Activated T-cell treated with anti-CD3 and anti-CD28 coated beads, Interleukin-2, amount 50 U/mL, for 4 hours (primary cell): ENCODE measurements at regions not wholly inside any gene's neighbourhood (a gene's known extent, or its start where the extent isn't known, plus 50 kb on each side); places are given as distances from the start of the nearest gene placed in this dataset.

Source experiments
- ATAC-seq, 2 donors: fragments of 200-7000 bp; cut with Tn5 transposase; one replicate each; pipeline ENCODE4 v1.10.0; 2021
- DNase-seq: peaks from one replicate; pipeline ENCODE4 v3.0.0-alpha.2; 2020
- H3K27me3 Mint-ChIP-seq: one replicate; pipeline ENCODE4 v1.8.0; 2021; ENCODE audit warnings: low read depth, mixed read lengths
- H3K36me3 Mint-ChIP-seq: one replicate; pipeline ENCODE4 v1.8.0; 2022; ENCODE audit warnings: mixed read lengths; ENCODE audit not compliant: insufficient read depth
- H3K4me1 Mint-ChIP-seq: one replicate; pipeline ENCODE4 v1.8.0; 2021; ENCODE audit warnings: low read depth, mixed read lengths
- H3K4me3 Mint-ChIP-seq: one replicate; pipeline ENCODE4 v1.8.0; 2021; ENCODE audit warnings: mild to moderate bottlenecking, moderate library complexity, mixed read lengths
- H3K9me3 Mint-ChIP-seq: one replicate; pipeline ENCODE4 v1.8.0; 2021; ENCODE audit warnings: mixed read lengths

- Mint-ChIP-seq H3K36me3 (no peaks in the 10 kb centered on the region), H3K4me1 (no peaks in the 10 kb centered on the region), H3K9me3 (no peaks in the 10 kb centered on the region), H3K27me3 (no peaks in the 10 kb centered on the region), H3K4me3 (no peak overlapping the region)
- DNase-seq (no peak), ATAC-seq (no peak)
Measured at GRCh38 chr9:107064378-107064777, 201.4 kb downstream of the ZNF462 start.

GRCh38 chr9:107065549-107065948, 202.6 kb downstream of the ZNF462 start:
- Mint-ChIP-seq H3K4me1 (no peaks in the 10 kb centered on the region), H3K9me3 (no peaks in the 10 kb centered on the region), H3K27me3 (no peaks in the 10 kb centered on the region), H3K4me3 (no peak overlapping the region), H3K36me3 (no peaks in the 10 kb centered on the region)
- ATAC-seq (no peak), DNase-seq (no peak)

- no peaks in the 10 kb centered on the region for H3K4me1 Mint-ChIP-seq
- no peak overlapping the region for H3K4me3 Mint-ChIP-seq
- H3K9me3 Mint-ChIP-seq = no peaks in the 10 kb centered on the region
- no peak for ATAC-seq
- DNase-seq = no peak
- H3K36me3 Mint-ChIP-seq = no peaks in the 10 kb centered on the region
- H3K27me3 Mint-ChIP-seq = no peaks in the 10 kb centered on the region
Measured at GRCh38 chr9:107067739-107068416, 204.9 kb downstream of the ZNF462 start.

- no peaks in the 10 kb centered on the region for H3K27me3 Mint-ChIP-seq
- DNase-seq (no peak), ATAC-seq (no peak)
- H3K4me1 Mint-ChIP-seq = no peaks in the 10 kb centered on the region
- no peak overlapping the region for H3K4me3 Mint-ChIP-seq
- no peaks in the 10 kb centered on the region for H3K36me3 Mint-ChIP-seq
- no peaks in the 10 kb centered on the region for H3K9me3 Mint-ChIP-seq
Measured at GRCh38 chr9:107068581-107068980, 205.6 kb downstream of the ZNF462 start.

DNA sequence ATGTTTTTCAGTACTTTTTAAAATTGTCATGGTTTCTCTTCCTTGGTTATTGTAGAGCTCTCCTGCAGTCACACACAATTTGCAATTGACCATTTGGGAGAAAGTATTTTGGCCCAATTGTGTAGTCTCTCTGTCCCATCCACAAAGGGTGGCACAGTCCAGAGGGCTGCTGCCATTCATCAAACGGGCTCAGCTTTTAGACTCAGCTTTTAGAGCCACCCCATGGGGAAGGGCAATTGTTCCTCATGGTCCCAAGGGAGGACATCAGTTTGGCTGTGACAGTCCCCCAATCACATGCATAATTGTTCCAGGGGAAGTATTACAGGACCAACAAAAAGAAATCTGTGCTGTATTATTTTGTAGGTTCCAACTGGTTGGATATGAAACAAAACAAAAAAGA, 207.6 kb downstream of the ZNF462 start:
- H3K27me3 Mint-ChIP-seq = no peaks in the 10 kb centered on the region
- no peaks in the 10 kb centered on the region for H3K36me3 Mint-ChIP-seq
- DNase-seq (no peak), ATAC-seq (no peak)
- H3K4me3 Mint-ChIP-seq = no peak overlapping the region
- H3K9me3 Mint-ChIP-seq = no peaks in the 10 kb centered on the region
- no peaks in the 10 kb centered on the region for H3K4me1 Mint-ChIP-seq

DNA sequence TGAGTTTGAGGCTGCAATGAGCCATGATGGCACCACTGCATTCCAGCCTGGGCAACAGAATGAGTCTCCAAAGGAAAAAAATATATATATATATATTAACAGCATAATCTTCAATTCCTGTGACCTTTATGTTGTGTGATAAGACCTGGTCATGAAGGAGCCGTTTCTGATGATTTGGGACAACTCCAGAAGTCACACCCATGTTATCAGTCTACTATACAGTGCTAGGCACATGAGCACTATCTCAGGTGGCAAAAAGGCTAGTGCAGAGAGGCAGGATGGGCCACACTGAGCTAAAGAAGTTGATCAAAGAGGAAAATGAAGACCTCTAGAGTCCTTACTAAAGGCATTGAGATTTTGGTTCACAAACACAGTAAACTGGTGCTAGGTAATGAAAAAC, 205.0 kb upstream of the RAD23B start:
- ATAC-seq (no peak), DNase-seq (no peak)
- Mint-ChIP-seq H3K4me1 (no peaks in the 10 kb centered on the region), H3K36me3 (no peaks in the 10 kb centered on the region), H3K27me3 (peaks cover 6% of the 10 kb centered on the region), H3K9me3 (no peaks in the 10 kb centered on the region), H3K4me3 (no peak overlapping the region)

- Mint-ChIP-seq H3K9me3 (no peaks in the 10 kb centered on the region), H3K4me3 (no peak overlapping the region), H3K4me1 (no peaks in the 10 kb centered on the region), H3K27me3 (peaks cover 6% of the 10 kb centered on the region), H3K36me3 (no peaks in the 10 kb centered on the region)
- ATAC-seq (no peak), DNase-seq (no peak)
Measured at GRCh38 chr9:107079589-107079988, 203.5 kb upstream of the RAD23B start.

- Mint-ChIP-seq H3K4me3 (no peak overlapping the region), H3K4me1 (no peaks in the 10 kb centered on the region), H3K9me3 (no peaks in the 10 kb centered on the region), H3K27me3 (peaks cover 6% of the 10 kb centered on the region), H3K36me3 (no peaks in the 10 kb centered on the region)
- DNase-seq (no peak), ATAC-seq (no peak)
Measured at GRCh38 chr9:107080130-107080529, 202.9 kb upstream of the RAD23B start.

DNA sequence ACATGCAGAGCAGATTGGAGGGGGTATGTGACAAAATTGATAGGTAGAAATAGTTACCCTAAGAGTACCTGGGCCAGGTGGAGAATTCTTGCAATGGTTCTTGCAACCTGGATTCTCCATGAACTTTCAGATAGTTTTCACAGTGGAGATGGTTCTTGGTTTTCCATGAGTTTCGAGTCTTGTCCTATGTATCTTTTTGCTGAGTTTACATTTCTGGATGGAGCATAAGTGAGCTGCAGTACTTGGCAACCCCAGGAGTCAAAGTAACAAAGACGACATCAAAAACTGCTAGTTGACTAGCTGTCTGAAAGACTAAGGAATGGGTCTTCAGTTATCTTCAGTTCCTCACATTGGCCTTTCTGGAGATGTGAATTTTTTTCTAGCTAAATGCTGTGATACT, 196.6 kb upstream of the RAD23B start:
- no peaks in the 10 kb centered on the region for H3K9me3 Mint-ChIP-seq
- no peaks in the 10 kb centered on the region for H3K4me1 Mint-ChIP-seq
- ATAC-seq = no peak
- no peaks in the 10 kb centered on the region for H3K36me3 Mint-ChIP-seq
- no peak overlapping the region for H3K4me3 Mint-ChIP-seq
- DNase-seq = no peak
- peaks cover 4% of the 10 kb centered on the region for H3K27me3 Mint-ChIP-seq

- Mint-ChIP-seq H3K36me3 (no peaks in the 10 kb centered on the region), H3K27me3 (peaks cover 4% of the 10 kb centered on the region), H3K9me3 (no peaks in the 10 kb centered on the region), H3K4me1 (no peaks in the 10 kb centered on the region), H3K4me3 (no peak overlapping the region)
- no peak for DNase-seq
- no peak for ATAC-seq
Measured at GRCh38 chr9:107087222-107087621, 195.9 kb upstream of the RAD23B start.

- no peak for DNase-seq
- Mint-ChIP-seq H3K27me3 (peaks cover 4% of the 10 kb centered on the region), H3K36me3 (no peaks in the 10 kb centered on the region), H3K4me3 (no peak overlapping the region), H3K9me3 (no peaks in the 10 kb centered on the region), H3K4me1 (no peaks in the 10 kb centered on the region)
- ATAC-seq = no peak
Measured at GRCh38 chr9:107090218-107090617, 192.9 kb upstream of the RAD23B start.

DNA sequence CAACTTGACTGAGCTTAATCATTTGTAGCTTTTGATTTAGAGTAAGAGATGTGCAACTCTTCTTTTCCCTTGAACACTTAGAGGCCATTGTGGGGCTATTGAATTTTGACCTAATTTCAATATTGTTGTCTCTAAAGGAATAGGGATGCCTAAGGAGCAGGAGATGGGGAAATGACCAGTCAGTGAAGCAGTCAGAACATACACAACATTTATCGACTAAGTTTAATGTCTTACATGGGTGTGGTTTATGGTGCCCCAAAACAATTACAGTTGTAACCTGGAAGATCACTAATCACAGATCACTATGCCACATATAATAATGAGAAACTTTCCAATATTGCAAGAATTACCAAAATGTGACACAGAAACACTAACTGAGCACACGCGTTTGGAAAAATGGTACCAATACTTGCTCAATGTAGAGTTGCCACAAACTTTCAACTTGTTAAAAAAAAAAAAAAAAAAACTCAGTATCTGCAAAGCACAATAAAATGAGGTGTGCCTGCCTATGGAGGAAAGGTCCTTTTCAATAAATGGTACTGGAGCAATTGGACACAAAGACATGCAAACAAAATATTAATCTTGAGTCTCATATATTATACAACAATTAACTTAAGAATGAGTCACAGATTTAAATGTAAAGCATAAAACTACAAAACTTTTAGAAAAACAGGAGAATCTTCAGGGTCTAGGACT, 189.6 kb upstream of the RAD23B start:
- Mint-ChIP-seq H3K4me3 (no peak overlapping the region), H3K27me3 (no peaks in the 10 kb centered on the region), H3K36me3 (no peaks in the 10 kb centered on the region), H3K4me1 (no peaks in the 10 kb centered on the region), H3K9me3 (no peaks in the 10 kb centered on the region)
- DNase-seq = no peak
- ATAC-seq = no peak

- DNase-seq (no peak), ATAC-seq (no peak)
- Mint-ChIP-seq H3K27me3 (peaks cover 2% of the 10 kb centered on the region), H3K9me3 (no peaks in the 10 kb centered on the region), H3K4me1 (no peaks in the 10 kb centered on the region), H3K4me3 (no peak overlapping the region), H3K36me3 (no peaks in the 10 kb centered on the region)
Measured at GRCh38 chr9:107094370-107094769, 188.7 kb upstream of the RAD23B start.

DNA sequence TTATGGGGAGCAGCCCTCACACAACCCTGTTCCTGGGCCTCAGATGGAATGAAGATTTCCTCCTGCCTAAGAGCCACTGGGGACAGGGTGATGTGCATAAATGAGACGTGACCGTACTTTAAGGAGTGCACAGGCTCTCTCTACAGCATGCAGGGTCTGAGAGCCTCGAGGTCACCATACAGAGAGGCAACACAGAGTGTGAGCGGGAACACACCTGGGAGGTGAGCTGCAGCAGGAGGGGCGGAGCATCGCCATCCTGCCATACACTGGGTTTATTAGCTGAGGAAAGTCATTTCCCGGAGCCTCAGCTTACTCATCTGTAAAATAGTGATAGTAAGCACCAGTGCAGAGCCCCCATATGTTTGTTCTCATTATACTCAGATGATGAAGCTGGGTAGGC, 182.5 kb upstream of the RAD23B start:
- H3K27me3 Mint-ChIP-seq = peaks cover 2% of the 10 kb centered on the region
- H3K9me3 Mint-ChIP-seq = no peaks in the 10 kb centered on the region
- no peak for ATAC-seq
- no peaks in the 10 kb centered on the region for H3K36me3 Mint-ChIP-seq
- no peak overlapping the region for H3K4me3 Mint-ChIP-seq
- DNase-seq = no peak
- H3K4me1 Mint-ChIP-seq = no peaks in the 10 kb centered on the region

DNA sequence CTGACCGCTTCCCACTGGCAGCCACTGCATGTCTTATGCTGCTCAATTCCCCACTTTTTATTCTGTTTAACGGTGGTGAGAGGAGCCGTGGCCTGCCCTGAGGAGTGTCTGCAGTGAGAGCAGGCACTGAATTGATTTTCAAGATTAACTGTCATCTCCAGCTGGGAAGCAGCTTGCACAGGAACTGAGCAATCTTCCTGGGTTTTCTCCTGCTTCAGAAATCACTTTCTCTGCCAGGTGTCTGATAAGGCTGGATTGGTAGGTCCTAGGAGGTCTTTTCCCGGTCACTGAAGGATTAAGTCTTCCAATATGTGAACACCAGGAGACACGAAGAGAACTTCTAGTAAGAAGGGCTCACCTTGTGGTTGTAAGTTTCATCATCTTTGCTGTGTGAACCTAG, 181.1 kb upstream of the RAD23B start:
- H3K36me3 Mint-ChIP-seq = no peaks in the 10 kb centered on the region
- no peak overlapping the region for H3K4me3 Mint-ChIP-seq
- ATAC-seq = no peak
- peaks cover 2% of the 10 kb centered on the region for H3K27me3 Mint-ChIP-seq
- DNase-seq = no peak
- H3K4me1 Mint-ChIP-seq = no peaks in the 10 kb centered on the region
- H3K9me3 Mint-ChIP-seq = no peaks in the 10 kb centered on the region
